Endothelial cell of umbilical vein (primary cell): ENCODE measurements at regions not wholly inside any gene's neighbourhood (a gene's known extent, or its start where the extent isn't known, plus 50 kb on each side); places are given as distances from the start of the nearest gene placed in this dataset.

Source experiments
- BruUV-seq: library from RNA; stranded (reverse); fragments of 400-500 nt; replicated peaks from 2 replicates; lab custom pipeline; 2021; lab: Mats Ljungman, UMichigan
- CTCF ChIA-PET: fragments of 300-600, 350-600 bp; sonication (Branson Sonifier 250); formaldehyde crosslinking; loops from one replicate; lab custom pipeline; 2021; ENCODE audit warnings: antibody characterized with exemption, inconsistent platforms; lab: Charles Lee
- POLR2A ChIA-PET: fragments of 300-600, 350-600 bp; sonication (Branson Sonifier 250); formaldehyde crosslinking; loops from one replicate; lab custom pipeline; 2021; ENCODE audit warnings: antibody characterized with exemption, inconsistent platforms; lab: Charles Lee
- DNase-seq: peaks from one replicate; pipeline ENCODE4 v3.0.0-alpha.2; 2011; ENCODE audit warnings: low read depth, low spot score
- FAIRE-seq: peaks from 2 replicates; lab custom pipeline; 2011; peaks lifted over from hg19 to GRCh38; lab: Jason Lieb, UNC
- H2AFZ ChIP-seq: 2 replicates; pipeline ENCODE4 v1.6.0; 2012; ENCODE audit warnings: low read depth, low read length, control low read depth, inconsistent platforms
- H3K27ac ChIP-seq: 2 replicates; pipeline ENCODE4 v1.5.1; 2011; ENCODE audit warnings: low read depth, mild to moderate bottlenecking, control low read depth, low read length, moderate library complexity; ENCODE audit not compliant: insufficient read depth
- H3K27me3 ChIP-seq, 2 experiments: 2 replicates each; pipeline versions ENCODE4 v1.6.0 to v1.6.1; 2011; ENCODE audit warnings: low read length in 2 of 2, mixed read lengths in 1 of 2; ENCODE audit not compliant: control insufficient read depth in 2 of 2, insufficient read depth in 2 of 2
- H3K36me3 ChIP-seq, 2 experiments: 2 replicates in 1 of 2; 3 replicates in 1 of 2; pipeline ENCODE4 v1.5.1; 2011; ENCODE audit warnings: low read length in 2 of 2, mild to moderate bottlenecking in 1 of 2, moderate library complexity in 1 of 2; ENCODE audit not compliant: control insufficient read depth in 2 of 2, insufficient read depth in 2 of 2; ENCODE audit errors: extremely low read depth in 1 of 2
- H3K4me1 ChIP-seq: 3 replicates; pipeline ENCODE4 v1.5.1; 2011; ENCODE audit warnings: mild to moderate bottlenecking, low read length; ENCODE audit not compliant: control insufficient read depth, insufficient read depth; ENCODE audit errors: extremely low read depth
- H3K4me2 ChIP-seq: 2 replicates; pipeline ENCODE4 v1.6.1; 2011; ENCODE audit warnings: low read length, control low read depth, mixed read lengths; ENCODE audit not compliant: insufficient read depth
- H3K4me3 ChIP-seq, 3 experiments: fragments of 200-600 bp in 1 of 3; sonication (generic), shearing (Covaris generic) in 1 of 3; replicated peaks in 1 of 3; 2 replicates each; pipeline ENCODE4 v1.5.1; 2011 to 2016; ENCODE audit warnings: control low read depth in 3 of 3, low read length in 3 of 3, mild to moderate bottlenecking in 2 of 3, inconsistent platforms in 1 of 3, low read depth in 1 of 3, moderate library complexity in 1 of 3; ENCODE audit not compliant: insufficient read depth in 1 of 3
- H3K79me2 ChIP-seq: 2 replicates; pipeline ENCODE4 v1.6.0; 2012; ENCODE audit warnings: low read length, inconsistent platforms; ENCODE audit not compliant: control insufficient read depth, insufficient read depth
- H3K9ac ChIP-seq: replicated peaks from 2 replicates; pipeline ENCODE3; 2011; ENCODE audit warnings: low read length, control low read depth; ENCODE audit not compliant: insufficient read depth; ENCODE audit errors: extremely low read depth
- H3K9me1 ChIP-seq: replicated peaks from 3 replicates; pipeline ENCODE4 v1.6.0; 2011; ENCODE audit warnings: mild to moderate bottlenecking, low read length; ENCODE audit not compliant: control insufficient read depth, insufficient read depth; ENCODE audit errors: extremely low read depth
- H3K9me3 ChIP-seq: replicated peaks from 2 replicates; pipeline ENCODE4 v1.5.1; 2012; ENCODE audit warnings: low read length, inconsistent platforms; ENCODE audit not compliant: control insufficient read depth, insufficient read depth
- H4K20me1 ChIP-seq: replicated peaks from 2 replicates; pipeline ENCODE3; 2011; ENCODE audit warnings: mild to moderate bottlenecking, low read length; ENCODE audit not compliant: control insufficient read depth, insufficient read depth; ENCODE audit errors: extremely low read depth
- EZH2 ChIP-seq: IDR thresholded peaks from 2 replicates; pipeline ENCODE4 v1.6.1; 2012; ENCODE audit warnings: borderline replicate concordance, low read depth, mild to moderate bottlenecking, moderate library complexity, low read length, inconsistent platforms; ENCODE audit not compliant: severe bottlenecking
- FOS ChIP-seq: IDR thresholded peaks from 2 replicates; pipeline ENCODE4 v1.6.1; 2011; ENCODE audit warnings: mild to moderate bottlenecking, low read length, moderate library complexity, borderline replicate concordance; ENCODE audit not compliant: insufficient read depth
- GATA2 ChIP-seq: IDR thresholded peaks from 2 replicates; pipeline ENCODE4 v1.7.0; 2011; ENCODE audit warnings: low read depth, mild to moderate bottlenecking, moderate library complexity, mixed read lengths, low read length; ENCODE audit not compliant: insufficient read length, insufficient read depth
- JUN ChIP-seq: IDR thresholded peaks from 2 replicates; pipeline ENCODE4 v1.6.1; 2011; ENCODE audit warnings: borderline replicate concordance, low read depth; ENCODE audit not compliant: insufficient read length, insufficient read depth
- MYC ChIP-seq: IDR thresholded peaks from one replicate; pipeline ENCODE4 v1.6.1; 2011; ENCODE audit warnings: mild to moderate bottlenecking, low read depth, low read length
- POLR2A ChIP-seq: IDR thresholded peaks from 2 replicates; pipeline ENCODE4 v1.6.1; 2012; ENCODE audit warnings: low read depth, mild to moderate bottlenecking, control low read depth, low read length
- POLR2AphosphoS5 ChIP-seq: IDR thresholded peaks from 2 replicates; pipeline ENCODE4 v1.6.1; 2012; ENCODE audit warnings: low read depth, mild to moderate bottlenecking, control low read depth, low read length, moderate library complexity; ENCODE audit not compliant: insufficient read depth
- dilution Hi-C: fragments of 300-500 bp; cut with MboI; formaldehyde crosslinking; loops from one replicate; pipeline ENCODE4 v1.15.0; 2019; ENCODE audit warnings: low sequenced_read_pairs; ENCODE audit not compliant: extremely low pct_ligation_motif_present
- intact Hi-C: fragments of 100-400 bp; cut with micrococcal nuclease; formaldehyde crosslinking; loops from one replicate; pipeline ENCODE4 v1.10.0; 2022
- TF ChIP-seq, protein P1 (sequence below): IDR thresholded peaks from 2 replicates; pipeline ENCODE4 v1.6.1; 2011; ENCODE audit not compliant: insufficient read depth, insufficient read length
- TF ChIP-seq, protein P2 (sequence below), 2 donors: IDR thresholded peaks; 1 replicate in 1 of 2; 2 replicates in 1 of 2; pipeline ENCODE4 v1.5.1; 2011; ENCODE audit warnings: low read length in 2 of 2, mild to moderate bottlenecking in 2 of 2, moderate library complexity in 2 of 2, control low read depth in 1 of 2, inconsistent platforms in 1 of 2, low read depth in 1 of 2; ENCODE audit not compliant: insufficient read depth in 1 of 2; ENCODE audit errors: extremely low read depth in 1 of 2

- CTCF ChIA-PET = no interaction called here
- H3K4me2 ChIP-seq = no peak overlapping the region
- FAIRE-seq (no peak), DNase-seq (no peak)
- no peak overlapping the region for H2AFZ ChIP-seq
- TF ChIP-seq EZH2 (no peak), GATA2 (no peak), POLR2A (no peak), POLR2AphosphoS5 (no peak), FOS (no peak), JUN (no peak), MYC (no peak)
- TF ChIP-seq, protein P1, sequence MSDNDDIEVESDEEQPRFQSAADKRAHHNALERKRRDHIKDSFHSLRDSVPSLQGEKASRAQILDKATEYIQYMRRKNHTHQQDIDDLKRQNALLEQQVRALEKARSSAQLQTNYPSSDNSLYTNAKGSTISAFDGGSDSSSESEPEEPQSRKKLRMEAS = no peak
- TF ChIP-seq, protein P2, sequence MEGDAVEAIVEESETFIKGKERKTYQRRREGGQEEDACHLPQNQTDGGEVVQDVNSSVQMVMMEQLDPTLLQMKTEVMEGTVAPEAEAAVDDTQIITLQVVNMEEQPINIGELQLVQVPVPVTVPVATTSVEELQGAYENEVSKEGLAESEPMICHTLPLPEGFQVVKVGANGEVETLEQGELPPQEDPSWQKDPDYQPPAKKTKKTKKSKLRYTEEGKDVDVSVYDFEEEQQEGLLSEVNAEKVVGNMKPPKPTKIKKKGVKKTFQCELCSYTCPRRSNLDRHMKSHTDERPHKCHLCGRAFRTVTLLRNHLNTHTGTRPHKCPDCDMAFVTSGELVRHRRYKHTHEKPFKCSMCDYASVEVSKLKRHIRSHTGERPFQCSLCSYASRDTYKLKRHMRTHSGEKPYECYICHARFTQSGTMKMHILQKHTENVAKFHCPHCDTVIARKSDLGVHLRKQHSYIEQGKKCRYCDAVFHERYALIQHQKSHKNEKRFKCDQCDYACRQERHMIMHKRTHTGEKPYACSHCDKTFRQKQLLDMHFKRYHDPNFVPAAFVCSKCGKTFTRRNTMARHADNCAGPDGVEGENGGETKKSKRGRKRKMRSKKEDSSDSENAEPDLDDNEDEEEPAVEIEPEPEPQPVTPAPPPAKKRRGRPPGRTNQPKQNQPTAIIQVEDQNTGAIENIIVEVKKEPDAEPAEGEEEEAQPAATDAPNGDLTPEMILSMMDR (IDR thresholded peaks at IDR 0.05; ENCODE audit: extremely low read depth in 1 of 2, insufficient read depth in 1 of 2, low read depth in 1 of 2, low read length in 2 of 2) = no peak
- H3K9me1 ChIP-seq = no peaks in the 10 kb centered on the region
- BruUV-seq = no TSS peak
- intact Hi-C loops (no loop called here), dilution Hi-C loops (no loop called here)
- POLR2A ChIA-PET = no interaction called here
- no peak overlapping the region for H3K27ac ChIP-seq
- H3K9ac ChIP-seq = no peak overlapping the region
- no peaks in the 10 kb centered on the region for H3K4me1 ChIP-seq
- no peaks in the 10 kb centered on the region for H3K9me3 ChIP-seq
- H3K79me2 ChIP-seq = no peaks in the 10 kb centered on the region
- no peaks in the 10 kb centered on the region for H3K36me3 ChIP-seq
- H3K4me3 ChIP-seq = no peak overlapping the region
- no peaks in the 10 kb centered on the region for H4K20me1 ChIP-seq
- no peaks in the 10 kb centered on the region for H3K27me3 ChIP-seq
These were observed 174.0 kb upstream of the TSHZ2 start for GRCh38 chr20:52798124-52798523.
